ENCODE measurements at regions not wholly inside any gene's neighbourhood (a gene's known extent, or its start where the extent isn't known, plus 50 kb on each side); places are given as distances from the start of the nearest gene placed in this dataset.

DNA sequence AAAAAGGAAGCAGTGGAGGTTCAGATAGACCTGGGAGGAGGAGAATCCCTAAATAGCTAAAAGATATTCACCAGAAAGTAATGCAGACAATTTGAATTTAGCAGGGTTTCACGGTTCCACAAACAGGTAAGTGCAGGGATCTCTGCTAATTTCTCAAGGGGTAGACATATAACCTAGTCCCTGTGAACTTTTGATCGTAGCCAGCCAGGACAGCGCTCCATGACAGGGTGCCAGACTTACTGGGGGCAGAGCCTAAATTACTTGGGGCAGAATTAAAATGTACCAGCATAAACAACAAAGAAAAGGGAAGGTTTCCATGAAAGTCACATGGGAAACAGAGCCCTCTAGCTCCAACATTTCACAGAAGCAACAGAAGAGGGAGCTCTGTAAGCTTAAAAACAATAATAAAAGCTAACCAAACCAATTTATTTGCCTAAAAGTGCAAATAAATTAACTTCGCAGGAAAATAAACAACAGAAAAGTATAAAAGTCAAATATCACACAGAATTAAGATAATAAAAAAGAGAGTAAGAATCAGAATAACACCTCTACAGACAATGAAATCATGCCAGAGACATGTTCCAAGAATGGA lies 198.3 kb downstream of the DUSP10 start:
- TF ChIP-seq CTCF (IDR thresholded peaks at IDR 0.05 in 8 of 11, conservative IDR thresholded peaks at IDR 0.05 in 3 of 11) (peak in 5 of 11 experiments; percentile 27 to 46 (median 37)), POLR2AphosphoS5 (IDR thresholded peaks at IDR 0.05) (no peak)

Measured in spleen (tissue), 7 donors.